Activated B cell treated with CpG ODN at 0.5 μM for 24 hours (primary cell): ENCODE measurements at regions not wholly inside any gene's neighbourhood (a gene's known extent, or its start where the extent isn't known, plus 50 kb on each side); places are given as distances from the start of the nearest gene placed in this dataset.

Experiments
- ATAC-seq: fragments of 200-7000 bp; cut with Tn5 transposase; one replicate; pipeline ENCODE4 v1.10.0; 2021; ENCODE audit warnings: low read depth, mild to moderate bottlenecking, moderate library complexity
- CTCF ChIA-PET: fragments of 350-600 bp; sonication (Branson Sonifier 250); formaldehyde crosslinking; loops from one replicate; lab custom pipeline; 2021; ENCODE audit warnings: antibody characterized with exemption; lab: Charles Lee
- POLR2A ChIA-PET: fragments of 350-600 bp; sonication (Branson Sonifier 250); formaldehyde crosslinking; loops from one replicate; lab custom pipeline; 2021; ENCODE audit warnings: antibody characterized with exemption; lab: Charles Lee
- DNase-seq: peaks from one replicate; pipeline ENCODE4 v3.0.0; 2022
- H3K27ac Mint-ChIP-seq: one replicate; pipeline ENCODE4 v1.8.0; 2020; ENCODE audit warnings: mixed read lengths
- H3K27me3 Mint-ChIP-seq: one replicate; pipeline ENCODE4 v1.8.0; 2021; ENCODE audit warnings: mixed read lengths
- H3K36me3 Mint-ChIP-seq: one replicate; pipeline ENCODE4 v1.8.0; 2021; ENCODE audit warnings: low read depth, mixed read lengths
- H3K4me1 Mint-ChIP-seq: one replicate; pipeline ENCODE4 v1.8.0; 2021; ENCODE audit warnings: mixed read lengths
- H3K4me3 Mint-ChIP-seq: one replicate; pipeline ENCODE4 v1.8.0; 2020; ENCODE audit warnings: mild to moderate bottlenecking, mixed read lengths
- H3K9me3 Mint-ChIP-seq: one replicate; pipeline ENCODE4 v1.8.0; 2020; ENCODE audit warnings: mixed read lengths
- CTCF ChIP-seq: fragments of 200-600 bp; IDR thresholded peaks from one replicate; pipeline ENCODE4 v1.8.0; 2022; ENCODE audit warnings: antibody characterized with exemption, mild to moderate bottlenecking
- intact Hi-C: fragments of 100-400 bp; cut with micrococcal nuclease; formaldehyde crosslinking; loops from one replicate; pipeline ENCODE4 v1.15.1; 2024

- Mint-ChIP-seq H3K27ac (no peak overlapping the region), H3K9me3 (peaks cover 20% of the 10 kb centered on the region), H3K27me3 (peaks cover 4% of the 10 kb centered on the region), H3K4me1 (no peaks in the 10 kb centered on the region), H3K4me3 (no peak overlapping the region), H3K36me3 (no peaks in the 10 kb centered on the region)
- no peak for TF ChIP-seq CTCF
- ChIA-PET CTCF (no interaction called here), POLR2A (no interaction called here)
- DNase-seq (no peak), ATAC-seq (no peak)
- intact Hi-C loops, result no loop called here
These were observed 211.1 kb upstream of the THBS1 start for GRCh38 chr15:39369768-39370167.

DNA sequence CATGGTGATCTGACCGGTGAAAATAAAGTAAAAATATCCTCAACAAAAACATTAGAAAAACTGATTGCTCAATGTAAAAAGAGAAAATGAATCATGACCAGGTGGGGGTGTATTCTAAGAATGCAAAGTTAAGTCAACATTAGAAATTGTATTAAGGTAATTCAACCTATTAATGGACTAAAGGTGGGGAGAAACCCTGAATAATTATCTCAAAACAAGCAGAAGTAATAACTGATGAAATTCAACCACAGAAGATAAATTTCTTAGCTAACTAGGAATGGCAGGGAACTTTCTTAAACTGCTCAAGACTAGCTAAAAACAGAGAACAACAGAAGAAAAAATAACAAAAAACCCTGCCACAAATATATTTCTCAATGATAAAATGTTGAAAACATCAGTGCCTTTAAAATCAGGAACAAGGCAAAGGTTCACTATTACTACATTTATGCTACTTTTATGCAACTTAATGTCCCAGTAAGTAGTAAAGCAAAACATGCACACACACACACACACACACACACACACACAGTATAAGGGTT lies 204.4 kb upstream of the THBS1 start:
- H3K27ac Mint-ChIP-seq, result no peak overlapping the region
- H3K27me3 Mint-ChIP-seq, result peaks cover 4% of the 10 kb centered on the region
- ChIA-PET CTCF (no interaction called here), POLR2A (no interaction called here)
- no peaks in the 10 kb centered on the region for H3K36me3 Mint-ChIP-seq
- H3K9me3 Mint-ChIP-seq, result peaks cover 11% of the 10 kb centered on the region
- H3K4me1 Mint-ChIP-seq, result no peaks in the 10 kb centered on the region
- no peak for DNase-seq
- no peak for TF ChIP-seq CTCF
- ATAC-seq, result no peak
- intact Hi-C loops, result no loop called here
- H3K4me3 Mint-ChIP-seq, result no peak overlapping the region

DNA sequence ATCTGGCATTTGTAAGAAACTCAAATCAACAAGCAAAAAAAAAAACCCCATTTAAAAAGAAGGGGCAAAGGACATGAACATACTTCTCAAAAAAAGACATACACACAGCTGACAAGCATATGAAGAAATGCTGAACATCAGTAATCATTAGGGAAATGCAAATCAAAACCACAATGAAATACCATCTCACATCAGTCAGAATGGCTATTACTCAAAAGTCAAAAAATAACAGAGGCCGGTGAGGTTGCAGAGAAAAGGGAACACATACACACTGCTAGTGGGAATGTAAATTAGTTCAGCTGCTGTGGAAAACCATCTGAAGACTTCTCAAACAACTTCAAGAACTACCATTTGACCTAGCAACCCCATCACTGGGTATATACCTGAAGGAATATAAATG lies 199.4 kb upstream of the THBS1 start:
- Mint-ChIP-seq H3K4me1 (no peaks in the 10 kb centered on the region), H3K27ac (no peak overlapping the region), H3K4me3 (no peak overlapping the region), H3K9me3 (no peaks in the 10 kb centered on the region), H3K27me3 (no peaks in the 10 kb centered on the region), H3K36me3 (no peaks in the 10 kb centered on the region)
- no peak for ATAC-seq
- TF ChIP-seq CTCF, result no peak
- no peak for DNase-seq
- ChIA-PET POLR2A (no interaction called here), CTCF (no interaction called here)
- intact Hi-C loops, result no loop called here

- Mint-ChIP-seq H3K36me3 (no peaks in the 10 kb centered on the region), H3K9me3 (no peaks in the 10 kb centered on the region), H3K4me3 (no peak overlapping the region), H3K27me3 (peaks cover 2% of the 10 kb centered on the region), H3K27ac (no peak overlapping the region), H3K4me1 (no peaks in the 10 kb centered on the region)
- ChIA-PET POLR2A (no interaction called here), CTCF (no interaction called here)
- no peak for ATAC-seq
- DNase-seq, result no peak
- no peak for TF ChIP-seq CTCF
- intact Hi-C loops, result no loop called here
These were observed 192.8 kb upstream of the THBS1 start for GRCh38 chr15:39388118-39388517.

DNA sequence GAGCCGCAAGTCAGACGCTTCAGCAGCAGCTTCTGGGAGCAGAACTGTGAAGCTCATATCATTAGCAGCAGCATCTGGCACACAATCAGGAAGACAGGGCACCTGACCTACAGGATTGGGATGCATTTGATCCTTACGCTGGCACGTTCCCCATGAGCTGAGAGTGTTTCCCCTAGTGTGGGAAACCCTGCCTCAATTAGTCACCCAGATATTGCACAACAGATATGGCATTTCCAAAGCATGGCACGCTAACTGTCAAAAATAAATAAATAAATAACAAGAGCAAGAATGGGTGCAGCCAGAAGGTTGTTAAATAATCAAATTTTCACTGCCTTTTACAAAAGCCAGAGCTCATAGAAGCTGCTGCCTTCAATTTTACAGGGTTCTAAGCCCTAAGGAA lies 189.6 kb upstream of the THBS1 start:
- POLR2A ChIA-PET, result no interaction called here

More for the DNA sequence above, 189.6 kb upstream of the THBS1 start:
- no peak for TF ChIP-seq CTCF
- intact Hi-C loops, result no loop called here
- CTCF ChIA-PET, result no interaction called here
- Mint-ChIP-seq H3K27me3 (peaks cover 10% of the 10 kb centered on the region), H3K27ac (no peak overlapping the region), H3K36me3 (no peaks in the 10 kb centered on the region), H3K9me3 (no peaks in the 10 kb centered on the region), H3K4me1 (no peaks in the 10 kb centered on the region), H3K4me3 (no peak overlapping the region)
- ATAC-seq, result no peak
- no peak for DNase-seq
